Activated T-helper 1 cell treated with anti-CD3 and anti-CD28 coated beads, Interleukin-12 subunit alpha, Interleukin-12 subunit beta, Interleukin-2, Interleukin-4 antibody, amounts not matched to agents 30 ng/mL and 10 ng/mL and 1 ng/mL, durations not matched to agents 14 hours and 24 hours and 36 hours (primary cell): ENCODE measurements at regions not wholly inside any gene's neighbourhood (a gene's known extent, or its start where the extent isn't known, plus 50 kb on each side); places are given as distances from the start of the nearest gene placed in this dataset.

Experiments
- DNase-seq: peaks from one replicate; pipeline ENCODE4 v3.0.0; 2021; ENCODE audit warnings: low spot score
- H3K27ac Mint-ChIP-seq: one replicate; pipeline ENCODE4 v1.8.0; 2021; ENCODE audit warnings: mild to moderate bottlenecking, mixed read lengths
- H3K27me3 Mint-ChIP-seq: one replicate; pipeline ENCODE4 v1.8.0; 2022; ENCODE audit warnings: mild to moderate bottlenecking, moderate library complexity, mixed read lengths; ENCODE audit not compliant: insufficient read depth
- H3K36me3 Mint-ChIP-seq: one replicate; pipeline ENCODE4 v1.8.0; 2021; ENCODE audit warnings: low read depth, mixed read lengths
- H3K4me1 Mint-ChIP-seq: one replicate; pipeline ENCODE4 v1.8.0; 2021; ENCODE audit warnings: low read depth, mixed read lengths
- H3K4me3 Mint-ChIP-seq: one replicate; pipeline ENCODE4 v1.8.0; 2021; ENCODE audit warnings: mild to moderate bottlenecking, moderate library complexity, mixed read lengths
- H3K9me3 Mint-ChIP-seq: one replicate; pipeline ENCODE4 v1.8.0; 2021; ENCODE audit warnings: mixed read lengths
- intact Hi-C: fragments of 100-400 bp; cut with micrococcal nuclease; formaldehyde crosslinking; loops from one replicate; pipeline ENCODE4 v1.15.1; 2024

- no peaks in the 10 kb centered on the region for H3K9me3 Mint-ChIP-seq
- no peak for DNase-seq
- no peak overlapping the region for H3K4me3 Mint-ChIP-seq
- no peak overlapping the region for H3K27ac Mint-ChIP-seq
- no peaks in the 10 kb centered on the region for H3K27me3 Mint-ChIP-seq
- no peaks in the 10 kb centered on the region for H3K4me1 Mint-ChIP-seq
- no peaks in the 10 kb centered on the region for H3K36me3 Mint-ChIP-seq
- intact Hi-C loops, result no loop called here
Measured at GRCh38 chr13:72201726-72202125, 334.7 kb upstream of the DACH1 start.

- H3K4me1 Mint-ChIP-seq, result no peaks in the 10 kb centered on the region
- DNase-seq, result no peak
- H3K4me3 Mint-ChIP-seq, result no peak overlapping the region
- no peaks in the 10 kb centered on the region for H3K36me3 Mint-ChIP-seq
- H3K9me3 Mint-ChIP-seq, result no peaks in the 10 kb centered on the region
- no peak overlapping the region for H3K27ac Mint-ChIP-seq
- intact Hi-C loops, result no loop called here
- H3K27me3 Mint-ChIP-seq, result no peaks in the 10 kb centered on the region
Measured at GRCh38 chr13:72199640-72200039, 332.6 kb upstream of the DACH1 start.

- Mint-ChIP-seq H3K4me1 (no peaks in the 10 kb centered on the region), H3K36me3 (no peaks in the 10 kb centered on the region), H3K27ac (no peak overlapping the region), H3K4me3 (no peak overlapping the region), H3K9me3 (no peaks in the 10 kb centered on the region), H3K27me3 (no peaks in the 10 kb centered on the region)
- DNase-seq, result no peak
- intact Hi-C loops, result no loop called here
Measured at GRCh38 chr13:72198967-72199560, 332.1 kb upstream of the DACH1 start.

GRCh38 chr13:72198042-72198441 is 331.0 kb upstream of the DACH1 start:
- intact Hi-C loops, result no loop called here

GRCh38 chr13:72195044-72195704 is 328.2 kb upstream of the DACH1 start:
- intact Hi-C loops, result no loop called here
- Mint-ChIP-seq H3K27ac (no peak overlapping the region), H3K36me3 (no peaks in the 10 kb centered on the region), H3K4me3 (no peak overlapping the region), H3K9me3 (no peaks in the 10 kb centered on the region), H3K27me3 (no peaks in the 10 kb centered on the region), H3K4me1 (no peaks in the 10 kb centered on the region)
- no peak for DNase-seq

More at GRCh38 chr13:72198042-72198441, 331.0 kb upstream of the DACH1 start:
- no peaks in the 10 kb centered on the region for H3K27me3 Mint-ChIP-seq
- no peaks in the 10 kb centered on the region for H3K4me1 Mint-ChIP-seq
- no peak for DNase-seq
- H3K4me3 Mint-ChIP-seq, result no peak overlapping the region
- H3K27ac Mint-ChIP-seq, result no peak overlapping the region
- no peaks in the 10 kb centered on the region for H3K36me3 Mint-ChIP-seq
- no peaks in the 10 kb centered on the region for H3K9me3 Mint-ChIP-seq

GRCh38 chr13:72194523-72194922 is 327.5 kb upstream of the DACH1 start:
- Mint-ChIP-seq H3K27ac (no peak overlapping the region), H3K27me3 (no peaks in the 10 kb centered on the region), H3K36me3 (no peaks in the 10 kb centered on the region), H3K4me1 (no peaks in the 10 kb centered on the region), H3K9me3 (no peaks in the 10 kb centered on the region), H3K4me3 (no peak overlapping the region)
- intact Hi-C loops, result no loop called here
- no peak for DNase-seq

GRCh38 chr13:72186730-72187422 is 319.9 kb upstream of the DACH1 start:
- Mint-ChIP-seq H3K36me3 (no peaks in the 10 kb centered on the region), H3K9me3 (peaks cover 4% of the 10 kb centered on the region), H3K4me3 (no peak overlapping the region), H3K27me3 (no peaks in the 10 kb centered on the region), H3K4me1 (no peaks in the 10 kb centered on the region), H3K27ac (no peak overlapping the region)
- intact Hi-C loops, result loop anchor here (2.0 kb wide), 1 partner anchor 44 kb away; no protein-coding TSS in a partner anchor
- no peak for DNase-seq

- Mint-ChIP-seq H3K27ac (no peak overlapping the region), H3K27me3 (no peaks in the 10 kb centered on the region), H3K9me3 (peaks cover 4% of the 10 kb centered on the region), H3K36me3 (no peaks in the 10 kb centered on the region), H3K4me1 (no peaks in the 10 kb centered on the region), H3K4me3 (no peak overlapping the region)
- intact Hi-C loops, result loop anchor here (2.0 kb wide), 1 partner anchor 45 kb away; no protein-coding TSS in a partner anchor
- no peak for DNase-seq
Measured at GRCh38 chr13:72185776-72186175, 318.8 kb upstream of the DACH1 start.

GRCh38 chr13:72181661-72182060 is 314.7 kb upstream of the DACH1 start:
- DNase-seq, result no peak
- Mint-ChIP-seq H3K9me3 (peaks cover 4% of the 10 kb centered on the region), H3K4me1 (no peaks in the 10 kb centered on the region), H3K27me3 (no peaks in the 10 kb centered on the region), H3K27ac (no peak overlapping the region), H3K4me3 (no peak overlapping the region), H3K36me3 (no peaks in the 10 kb centered on the region)
- intact Hi-C loops, result no loop called here

- Mint-ChIP-seq H3K27me3 (no peaks in the 10 kb centered on the region), H3K4me1 (no peaks in the 10 kb centered on the region), H3K27ac (no peak overlapping the region), H3K9me3 (no peaks in the 10 kb centered on the region), H3K36me3 (no peaks in the 10 kb centered on the region), H3K4me3 (no peak overlapping the region)
- intact Hi-C loops, result no loop called here
- DNase-seq, result no peak
Measured at GRCh38 chr13:72180253-72180952, 313.4 kb upstream of the DACH1 start.

- Mint-ChIP-seq H3K27me3 (no peaks in the 10 kb centered on the region), H3K4me1 (no peaks in the 10 kb centered on the region), H3K36me3 (no peaks in the 10 kb centered on the region), H3K27ac (no peak overlapping the region), H3K4me3 (no peak overlapping the region), H3K9me3 (no peaks in the 10 kb centered on the region)
- no peak for DNase-seq
- intact Hi-C loops, result no loop called here
Measured at GRCh38 chr13:72174549-72174948, 307.5 kb upstream of the DACH1 start.

GRCh38 chr13:72170571-72170970 is 303.6 kb upstream of the DACH1 start:
- no peaks in the 10 kb centered on the region for H3K27me3 Mint-ChIP-seq
- no peak overlapping the region for H3K4me3 Mint-ChIP-seq
- intact Hi-C loops, result no loop called here

More at GRCh38 chr13:72170571-72170970, 303.6 kb upstream of the DACH1 start:
- DNase-seq, result no peak
- Mint-ChIP-seq H3K27ac (no peak overlapping the region), H3K9me3 (no peaks in the 10 kb centered on the region), H3K4me1 (no peaks in the 10 kb centered on the region), H3K36me3 (no peaks in the 10 kb centered on the region)
